ENCODE measurements at regions not wholly inside any gene's neighbourhood (a gene's known extent, or its start where the extent isn't known, plus 50 kb on each side); places are given as distances from the start of the nearest gene placed in this dataset.

- Histone ChIP-seq H3K79me1 (ENCODE audit: insufficient read depth, low read depth, low read length, poor library complexity, severe bottlenecking) (no peaks in the 10 kb centered on the region), H3K4me1 (ENCODE audit: insufficient read depth, low read length) (no peaks in the 10 kb centered on the region), H4K91ac (ENCODE audit: insufficient read length, low read depth, low read length) (no peak overlapping the region), H4K20me1 (ENCODE audit: control insufficient read depth, insufficient read depth, insufficient read length) (no peaks in the 10 kb centered on the region), H3K9ac (ENCODE audit: extremely low read depth, insufficient read length, low read length) (no peak overlapping the region), H3T11ph (ENCODE audit: low read length) (no peak overlapping the region), H2AFZ (ENCODE audit: low read length) (no peak overlapping the region), H4K8ac (replicated peaks; ENCODE audit: insufficient read length, low read depth, low read length) (no peak overlapping the region), H3K9me3 (ENCODE audit: control insufficient read depth, low read depth, low read length) (no peaks in the 10 kb centered on the region), H3K27ac (ENCODE audit: insufficient read length, low read depth, low read length) (no peak overlapping the region), H2BK20ac (ENCODE audit: low read depth, low read length, poor library complexity, severe bottlenecking) (no peak overlapping the region), H2BK15ac (ENCODE audit: low read depth, low read length) (no peak overlapping the region), H3K23ac (ENCODE audit: insufficient read length, low read depth, low read length) (no peak overlapping the region), H3K79me2 (ENCODE audit: insufficient read depth, low read length) (no peaks in the 10 kb centered on the region), H2BK12ac (ENCODE audit: insufficient read length, low read depth, low read length) (no peak overlapping the region), H4K5ac (ENCODE audit: insufficient read length, low read depth, low read length) (no peak overlapping the region), H2BK5ac (ENCODE audit: insufficient read length, low read length) (no peak overlapping the region), H3K14ac (ENCODE audit: insufficient read depth, low read length) (no peak overlapping the region), H3K23me2 (ENCODE audit: insufficient read length, low read depth, low read length, poor library complexity, severe bottlenecking) (no peaks in the 10 kb centered on the region), H2AK5ac (ENCODE audit: insufficient read length, low read length) (no peak overlapping the region), H3K56ac (ENCODE audit: insufficient read length, low read depth, low read length) (no peak overlapping the region), H2BK120ac (ENCODE audit: low read depth, low read length, poor library complexity, severe bottlenecking) (no peak overlapping the region), H3K18ac (ENCODE audit: insufficient read length, low read depth, low read length) (no peak overlapping the region), H3K4ac (ENCODE audit: low read depth, low read length) (no peak overlapping the region), H3K4me2 (ENCODE audit: insufficient read depth, insufficient read length, low read length) (no peak overlapping the region), H3K27me3 (ENCODE audit: insufficient read depth, low read length) (no peaks in the 10 kb centered on the region)
- DNase-seq, result no peak
- WGBS (ENCODE audit: extremely low coverage, insufficient read length, low lambda C conversion rate), result no CpG with 5 or more reads among the region's 7 CpGs
- Mint-ChIP-seq H3K4me3 (no peak overlapping the region), H3K36me3 (ENCODE audit: insufficient read depth in 1 of 3, low read depth in 3 of 3) (no peaks in the 10 kb centered on the region), H3K27ac (no peak overlapping the region), H3K4me1 (peaks cover 4% of the 10 kb centered on the region in 2 experiments; a peak in 3 of 4 replicates), H3K9me3 (no peaks in the 10 kb centered on the region), H3K27me3 (ENCODE audit: low read depth) (no peaks in the 10 kb centered on the region)
- no peak for TF ChIP-seq CTCF (conservative IDR thresholded peaks at IDR 0.05)
These were observed 474.2 kb upstream of the ZNF385D start for GRCh38 chr3:22225161-22225560.
